Heart left ventricle (tissue), 16 donors: ENCODE measurements at regions not wholly inside any gene's neighbourhood (a gene's known extent, or its start where the extent isn't known, plus 50 kb on each side); places are given as distances from the start of the nearest gene placed in this dataset.

Source experiments
- ATAC-seq, 4 donors: fragments of 200-7000 bp; cut with Tn5 transposase; one replicate each; pipeline ENCODE4 v1.9.1; 2020 to 2022; ENCODE audit warnings: moderate library complexity in 4 of 4, mild to moderate bottlenecking in 3 of 4, moderate number of reproducible peaks in 1 of 4
- DNase-seq, 5 donors: peaks; one replicate each; pipeline ENCODE4 v3.0.0-alpha.2; 2020
- H3K27ac ChIP-seq, 12 donors: fragments of 200-600 bp; sonication (generic) in 4 of 12; one replicate each; pipeline versions ENCODE4 v1.5.0 to v1.8.0; 2016 to 2022; ENCODE audit warnings: mild to moderate bottlenecking in 2 of 12
- H3K27me3 ChIP-seq, 9 donors: fragments of 200-600 bp; sonication (generic) in 2 of 9; one replicate each; pipeline versions ENCODE4 v1.5.1 to v1.8.0; 2016 to 2022; ENCODE audit warnings: mild to moderate bottlenecking in 3 of 9
- H3K36me3 ChIP-seq, 9 donors: fragments of 200-600 bp; sonication (generic) in 2 of 9; one replicate each; pipeline versions ENCODE4 v1.5.0 to v1.8.0; 2018 to 2022; ENCODE audit warnings: mild to moderate bottlenecking in 2 of 9
- H3K4me1 ChIP-seq, 12 donors: fragments of 200-600 bp; sonication (generic) in 4 of 12; one replicate each; pipeline versions ENCODE4 v1.5.0 to v1.8.0; 2016 to 2022; ENCODE audit warnings: mild to moderate bottlenecking in 3 of 12
- H3K4me3 ChIP-seq, 12 donors: fragments of 200-600 bp; sonication (generic) in 4 of 12; one replicate each; pipeline versions ENCODE4 v1.5.0 to v1.8.0; 2017 to 2022; ENCODE audit warnings: mild to moderate bottlenecking in 9 of 12, moderate library complexity in 4 of 12
- H3K9me3 ChIP-seq, 12 donors: fragments of 200-600 bp; sonication (generic) in 4 of 12; one replicate each; pipeline versions ENCODE4 v1.5.0 to v1.8.0; 2016 to 2022; ENCODE audit warnings: mild to moderate bottlenecking in 1 of 12
- CTCF ChIP-seq, 12 donors: fragments of 200-600 bp; sonication (generic) in 4 of 12; IDR thresholded peaks; one replicate each; pipeline versions ENCODE4 v1.5.0 to v1.8.0; 2018 to 2022; ENCODE audit warnings: antibody characterized with exemption in 12 of 12, mild to moderate bottlenecking in 5 of 12
- POLR2A ChIP-seq, 2 donors: fragments of 450-650 bp; IDR thresholded peaks; one replicate each; pipeline ENCODE4 v1.6.1; 2017; ENCODE audit warnings: antibody characterized with exemption in 2 of 2, mild to moderate bottlenecking in 2 of 2, moderate library complexity in 2 of 2
- WGBS, 4 donors: extraction: QIAGEN DNeasy Blood & Tissue Kit in 2 of 4; methylation state at CpG; one replicate each; pipeline versions ENCODE4 v1.1.5 to v1.1.7; 2013 to 2018; 5-methylcytosine and 5-hydroxymethylcytosine counted together
- intact Hi-C, 10 donors: fragments of 100-400 bp; cut with DNase I; formaldehyde crosslinking; loops; one replicate each; pipeline versions ENCODE4 v1.11.1 to v1.14.2; 2022
- donor health status: ischemic (EF 13 %, LVEDD 7.1; RV severe dilation, severe dysfunction).
- donor health status: healthy with polysubstance abuse.
- donor health status: DM: no; HTN: yes; CAD: no.
- donor health status: DM: no; HTN: no; CAD: no.
- donor health status: ischemic (EF 25% LVEDD 6.9; RV normal size, moderate dysfunction).
- donor health status: ischemic (EF 25% LVEDD 5.7; RV mildly dilated, moderate dysfunction).
- donor health status: healthy.
- donor health status: DM: yes; HTN: yes; CAD: no.
- donor health status: ischemic (EF 35%, LVEDD 5.7; RV mildly dilated, moderate dysfunction).
- donor health status: nonischemic (EF 11% LVEDD 7.7; RV severe dilation, severe dysfunction).
- donor health status: DM: yes; HTN: yes; CAD: no.
- donor health status: PGD.
- donor health status: ischemic (EF 29% LVEDD 5.4; RV normal size, mild dysfunction).
- donor health status: nonischemic (EF 23%, LVEDD 6.1; RV moderate dilation, normal function).

- intact Hi-C loops: loop anchor here in 2 of 10 donors (10.0 kb wide), 2 partner anchors 50 to 160 kb away; no protein-coding TSS in a partner anchor
- Histone ChIP-seq H3K4me3 (no peak overlapping the region), H3K9me3 (peaks cover 0 to 3% (median 0%) of the 10 kb centered on the region in 12 donors), H3K27me3 (no peaks in the 10 kb centered on the region), H3K4me1 (peaks cover 12 to 39% (median 28%) of the 10 kb centered on the region in 12 donors), H3K36me3 (no peaks in the 10 kb centered on the region), H3K27ac (no peak overlapping the region)
- WGBS, 4 donors: 87 to 92% (median 90%) methylated on average over 4 of the region's 4 CpGs
- no peak for TF ChIP-seq POLR2A (IDR thresholded peaks at IDR 0.05)
- no peak for TF ChIP-seq CTCF (IDR thresholded peaks at IDR 0.05)
- DNase-seq (peak in 1 of 5 donors; percentile 64), ATAC-seq (no peak)
Observed at GRCh38 chr3:194935061-194935460, 249.4 kb downstream of the FAM43A start.

- intact Hi-C loops: loop anchor here in 2 of 10 donors (10.0 kb wide), 2 partner anchors 51 to 161 kb away; no protein-coding TSS in a partner anchor
- WGBS, 4 donors: 80 to 87% (median 81%) methylated on average over 10 of the region's 10 CpGs
- no peaks in the 10 kb centered on the region for H3K27me3 ChIP-seq
- TF ChIP-seq POLR2A (IDR thresholded peaks at IDR 0.05) (no peak), CTCF (IDR thresholded peaks at IDR 0.05) (no peak)
- DNase-seq (no peak), ATAC-seq (no peak)
- no peak overlapping the region for H3K4me3 ChIP-seq
- no peak overlapping the region for H3K27ac ChIP-seq
- H3K9me3 ChIP-seq: peaks cover 0 to 3% (median 0%) of the 10 kb centered on the region in 12 donors
- H3K4me1 ChIP-seq: peaks cover 8 to 35% (median 22%) of the 10 kb centered on the region in 12 donors
- no peaks in the 10 kb centered on the region for H3K36me3 ChIP-seq
Observed at GRCh38 chr3:194935632-194936470, 250.2 kb downstream of the FAM43A start.

- 63 to 85% (median 70%) methylated on average over 4 of the region's 4 CpGs for WGBS, 4 donors
- Histone ChIP-seq H3K36me3 (no peaks in the 10 kb centered on the region), H3K4me3 (no peak overlapping the region), H3K9me3 (peaks cover 0 to 3% (median 0%) of the 10 kb centered on the region in 12 donors), H3K27me3 (no peaks in the 10 kb centered on the region), H3K4me1 (peaks cover 4 to 27% (median 14%) of the 10 kb centered on the region in 12 donors), H3K27ac (no peak overlapping the region)
- ATAC-seq (no peak), DNase-seq (no peak)
- intact Hi-C loops: loop anchor here in 2 of 10 donors (10.0 kb wide), 2 partner anchors 52 to 162 kb away; no protein-coding TSS in a partner anchor
- no peak for TF ChIP-seq POLR2A (IDR thresholded peaks at IDR 0.05)
- TF ChIP-seq CTCF (IDR thresholded peaks at IDR 0.05): no peak
Observed at GRCh38 chr3:194936659-194937058, 251.0 kb downstream of the FAM43A start.

GRCh38 chr3:194937144-194937543, 251.5 kb downstream of the FAM43A start:
- Histone ChIP-seq H3K27me3 (no peaks in the 10 kb centered on the region), H3K9me3 (peaks cover 0 to 3% (median 0%) of the 10 kb centered on the region in 12 donors), H3K27ac (no peak overlapping the region), H3K36me3 (no peaks in the 10 kb centered on the region), H3K4me3 (no peak overlapping the region), H3K4me1 (peaks cover under 1 to 22% (median 10%) of the 10 kb centered on the region in 12 donors)
- intact Hi-C loops: loop anchor here in 2 of 10 donors (10.0 kb wide), 2 partner anchors 52 to 162 kb away; no protein-coding TSS in a partner anchor
- TF ChIP-seq POLR2A (IDR thresholded peaks at IDR 0.05): no peak
- TF ChIP-seq CTCF (IDR thresholded peaks at IDR 0.05): no peak
- no peak for ATAC-seq
- no peak for DNase-seq
- 77 to 97% (median 96%) methylated on average over 4 to 5 of the region's 5 CpGs for WGBS, 4 donors
